NCI-H524 (cell line): ENCODE measurements at regions not wholly inside any gene's neighbourhood (a gene's known extent, or its start where the extent isn't known, plus 50 kb on each side); places are given as distances from the start of the nearest gene placed in this dataset.
"Not testable (repeated sequence)": the region's sequence is repeated elsewhere in the genome, so short reads cannot be mapped to it uniquely, and the experiment has no call there.

ENCODE experiments used
- DNase-seq, 2 experiments: peaks; one replicate each; lab custom pipeline; 2025; lab: John Stamatoyannopoulos, UW

- no peak for DNase-seq
These were observed 81.3 kb upstream of the BHLHE40 start for GRCh38 chr3:4897765-4898453.

GRCh38 chr3:4898454-4899313, 80.6 kb upstream of the BHLHE40 start:
- DNase-seq, result no peak

- no peak for DNase-seq
These were observed 79.5 kb upstream of the BHLHE40 start for GRCh38 chr3:4899710-4900109.

- DNase-seq, result no peak
These were observed 78.9 kb upstream of the BHLHE40 start for GRCh38 chr3:4900298-4900697.

- DNase-seq, result no peak
These were observed 74.2 kb upstream of the BHLHE40 start for GRCh38 chr3:4904811-4905695.

DNA sequence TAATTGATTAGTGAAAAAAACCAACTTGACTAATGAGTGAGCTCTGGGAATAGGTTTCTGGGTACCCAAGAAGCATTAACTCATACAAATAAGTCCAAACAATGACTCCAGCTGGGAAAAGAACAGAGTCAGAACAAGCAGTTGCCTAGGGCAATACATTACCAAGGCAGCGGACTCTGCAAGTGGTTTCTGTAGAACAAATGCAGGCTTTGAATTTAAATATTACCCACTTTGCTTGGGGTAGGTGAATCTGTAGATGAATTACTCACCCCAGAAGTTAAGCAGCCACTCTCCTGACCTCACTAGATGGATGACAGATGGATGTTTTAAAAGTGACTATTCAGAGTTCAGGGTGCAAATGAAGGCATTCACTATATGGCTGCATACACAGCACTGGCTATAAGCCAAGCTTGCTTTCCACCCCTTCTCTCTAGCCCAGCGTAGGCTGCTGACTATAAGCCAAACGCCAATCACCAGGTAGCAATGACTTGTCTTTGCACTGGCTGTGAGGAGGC, 73.1 kb upstream of the BHLHE40 start:
- DNase-seq, result peak in 1 of 2 experiments; percentile 5

DNA sequence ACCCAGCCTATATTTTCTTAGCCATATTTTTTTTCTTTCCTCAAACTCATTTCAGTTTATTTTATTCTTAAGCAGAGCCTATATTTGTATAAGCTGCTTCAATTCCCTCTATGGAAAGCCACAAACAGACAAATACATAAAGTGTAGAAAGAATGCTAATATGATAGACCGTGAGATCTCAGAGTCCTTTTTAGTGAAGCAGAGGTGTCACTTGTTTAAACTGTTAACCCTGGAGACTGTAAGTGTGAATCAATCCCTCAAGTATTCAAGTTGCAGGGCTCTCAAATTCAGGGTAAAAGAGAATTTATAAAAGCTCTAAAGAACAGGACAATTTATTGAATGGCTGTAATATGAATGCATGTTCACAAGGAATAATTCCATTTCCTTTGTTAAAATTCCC, 72.2 kb upstream of the BHLHE40 start:
- DNase-seq, result no peak

DNA sequence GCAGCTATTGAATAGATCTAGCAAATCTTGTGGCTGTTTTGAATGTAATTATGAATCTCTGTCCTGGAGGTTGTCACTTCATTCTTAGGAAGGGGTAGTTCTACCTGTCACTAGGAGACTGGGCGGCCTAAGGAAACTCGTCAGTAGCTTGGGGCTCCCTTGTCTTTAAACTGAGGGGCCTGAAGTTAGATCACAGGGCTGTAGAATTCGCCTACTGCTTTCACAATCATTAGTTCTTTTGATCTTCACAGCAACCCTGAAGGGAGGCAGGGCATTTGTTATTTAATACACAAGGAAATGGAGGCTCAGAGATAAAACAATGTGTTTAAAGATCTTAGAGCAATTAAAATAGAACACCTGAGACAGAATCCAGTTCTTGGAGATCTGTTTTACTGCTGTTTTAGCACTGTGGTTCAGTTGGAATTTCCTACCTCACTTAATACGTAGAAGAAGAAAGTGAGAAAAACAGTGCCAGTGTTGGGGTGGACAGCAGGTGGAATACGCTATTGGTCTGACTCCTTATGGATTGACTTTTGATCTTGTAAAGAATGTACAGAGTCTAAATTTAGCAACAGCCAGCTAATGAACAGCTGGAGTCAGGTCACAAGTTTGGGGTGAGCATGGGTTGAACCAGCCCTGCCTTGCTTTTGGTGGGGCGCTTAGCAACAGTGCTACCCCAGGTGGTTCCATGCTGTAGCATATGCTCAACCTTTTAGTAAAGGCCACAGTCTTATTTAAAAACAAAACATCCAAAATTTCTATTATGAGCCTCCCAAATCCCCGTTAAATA, 71.4 kb upstream of the BHLHE40 start:
- DNase-seq, result no peak

DNA sequence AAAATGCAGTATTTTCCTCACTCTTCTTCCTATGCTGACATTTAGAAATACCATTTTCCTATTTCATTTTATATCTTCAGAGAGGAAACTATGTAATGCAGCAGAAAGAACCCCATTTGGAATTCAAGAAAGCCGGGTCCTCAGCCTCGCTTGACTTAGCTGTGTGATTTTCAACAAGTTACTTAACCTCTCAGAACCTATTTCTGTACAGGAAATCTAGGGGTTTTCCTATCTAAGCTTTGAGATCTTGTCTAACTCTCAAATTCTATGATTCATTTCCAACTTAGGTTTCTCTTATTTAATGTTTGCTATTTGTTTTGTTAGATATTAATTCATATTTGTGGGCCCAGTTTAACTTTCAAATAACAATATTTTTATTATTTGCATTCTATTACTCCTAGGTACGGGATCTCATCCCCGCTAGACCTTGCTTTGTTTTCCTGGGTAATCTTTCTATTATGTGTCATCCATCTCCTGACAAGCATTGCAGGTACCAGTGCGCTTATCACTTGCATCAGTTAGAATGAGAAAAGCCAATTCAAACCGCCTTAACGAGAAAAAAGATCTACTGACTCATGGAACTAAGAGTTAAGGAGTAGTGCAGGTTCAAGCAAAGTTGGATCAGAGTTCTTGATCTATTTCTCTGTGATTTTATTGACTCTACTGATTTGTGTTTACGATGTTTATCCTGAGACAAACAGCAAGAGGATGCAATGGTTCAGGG, 70.6 kb upstream of the BHLHE40 start:
- no peak for DNase-seq

DNA sequence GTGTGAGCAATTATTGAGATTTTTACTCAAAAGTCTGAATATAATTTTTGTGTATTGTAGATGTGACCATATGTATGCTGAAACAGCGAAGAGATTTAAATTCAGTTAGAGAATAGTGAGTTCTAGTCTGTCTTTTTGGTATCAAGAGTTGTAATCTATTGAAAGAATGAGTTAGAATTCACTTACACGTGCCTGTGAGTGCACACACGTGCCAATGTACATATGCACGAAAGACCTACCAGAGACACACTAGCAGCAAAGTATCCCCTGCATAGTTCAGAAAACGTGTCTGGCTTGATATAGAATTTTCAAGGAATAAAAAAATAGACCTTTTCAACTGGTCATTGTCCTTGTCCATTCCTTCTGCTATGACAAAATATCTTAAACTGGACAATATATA, 64.8 kb upstream of the BHLHE40 start:
- DNase-seq, result no peak

DNA sequence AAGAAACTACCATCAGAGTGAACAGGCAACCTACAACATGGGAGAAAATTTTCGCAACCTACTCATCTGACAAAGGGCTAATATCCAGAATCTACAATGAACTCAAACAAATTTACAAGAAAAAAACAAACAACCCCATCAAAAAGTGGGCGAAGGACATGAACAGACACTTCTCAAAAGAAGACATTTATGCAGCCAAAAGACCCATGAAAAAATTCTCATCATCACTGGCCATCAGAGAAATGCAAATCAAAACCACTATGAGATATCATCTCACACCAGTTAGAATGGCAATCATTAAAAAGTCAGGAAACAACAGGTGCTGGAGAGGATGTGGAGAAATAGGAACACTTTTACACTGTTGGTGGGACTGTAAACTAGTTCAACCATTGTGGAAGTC, 57.6 kb upstream of the BHLHE40 start:
- not testable (repeated sequence) for DNase-seq

DNA sequence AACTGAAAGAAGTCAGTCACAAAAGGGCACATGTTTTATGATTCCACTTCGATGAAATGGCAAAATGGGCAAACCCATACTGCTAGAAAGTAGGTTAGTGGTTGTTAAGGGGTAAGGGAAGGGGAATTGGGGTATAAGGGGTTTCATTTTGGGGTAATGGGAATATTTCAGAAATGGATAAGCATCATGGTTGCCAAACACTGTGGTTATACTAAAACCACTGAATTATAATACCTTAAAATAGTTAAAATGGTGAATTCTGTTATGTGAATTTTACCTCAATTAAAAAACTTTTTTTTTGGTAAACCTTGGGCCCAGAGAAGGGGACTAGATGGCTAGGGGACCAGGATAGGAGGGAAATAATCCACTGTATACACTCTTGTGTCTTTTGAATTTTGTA, 52.3 kb upstream of the BHLHE40 start:
- DNase-seq, result no peak

DNA sequence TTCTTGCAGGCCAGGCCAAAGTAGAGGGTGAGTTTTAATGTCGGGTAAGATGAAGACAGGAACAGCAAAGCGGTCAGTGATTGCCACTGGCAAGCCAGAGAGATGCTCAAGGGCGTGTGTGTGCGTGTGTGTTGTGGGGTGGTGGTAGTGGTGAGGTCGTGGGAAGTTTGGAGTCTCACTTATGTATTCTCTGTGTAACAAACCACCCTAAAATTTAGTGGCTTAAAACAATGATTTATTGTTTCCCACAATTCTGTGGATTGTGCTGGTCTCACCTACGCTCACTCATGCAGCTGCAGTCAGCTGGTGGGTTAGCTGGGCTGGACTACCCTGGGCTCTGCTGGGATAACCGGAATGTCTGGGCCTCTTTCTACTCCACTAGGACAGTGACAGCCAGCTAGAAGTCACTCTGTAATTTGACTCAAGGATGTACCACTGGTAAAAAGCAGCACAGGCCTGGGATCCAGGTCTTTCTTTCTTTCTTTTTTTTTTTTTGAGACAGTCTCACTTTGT, 50.9 kb upstream of the BHLHE40 start:
- no peak for DNase-seq
